ENCODE measurements at regions not wholly inside any gene's neighbourhood (a gene's known extent, or its start where the extent isn't known, plus 50 kb on each side); places are given as distances from the start of the nearest gene placed in this dataset.

GRCh38 chr2:6524691-6525474, 340.8 kb downstream of the CMPK2 start:
- WGBS, result 43% methylated on average over 13 of the region's 13 CpGs
- H3K4me3 ChIP-seq, result no peak overlapping the region

DNA sequence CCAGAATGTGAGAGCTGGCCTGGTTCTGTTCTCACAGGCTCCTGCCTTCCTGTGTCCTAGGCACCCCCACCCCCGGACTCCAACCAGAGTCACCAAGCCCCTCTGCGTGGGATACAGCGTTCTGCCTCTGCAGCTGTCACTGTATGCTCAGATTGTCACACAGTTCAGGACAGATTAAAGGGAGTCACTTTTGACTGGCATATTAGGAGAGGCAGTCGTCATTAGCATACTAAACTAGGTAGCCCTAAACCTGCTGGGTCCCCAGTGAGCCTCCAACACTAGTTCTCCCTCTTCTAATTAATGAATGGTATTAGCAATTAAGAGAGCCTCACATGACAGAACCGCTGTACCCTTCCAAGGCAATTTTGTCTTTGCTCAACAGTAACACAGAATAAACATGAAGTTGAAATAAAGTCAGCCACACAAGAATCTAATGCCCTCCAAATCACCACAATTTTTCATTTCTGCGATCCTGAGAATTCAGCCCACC, 340.2 kb downstream of the CMPK2 start:
- TF ChIP-seq POLR2A (IDR thresholded peaks at IDR 0.05; ENCODE audit: low read depth), result no peak
- TF ChIP-seq POLR2AphosphoS5 (IDR thresholded peaks at IDR 0.05), result no peak
- TF ChIP-seq, protein P1, sequence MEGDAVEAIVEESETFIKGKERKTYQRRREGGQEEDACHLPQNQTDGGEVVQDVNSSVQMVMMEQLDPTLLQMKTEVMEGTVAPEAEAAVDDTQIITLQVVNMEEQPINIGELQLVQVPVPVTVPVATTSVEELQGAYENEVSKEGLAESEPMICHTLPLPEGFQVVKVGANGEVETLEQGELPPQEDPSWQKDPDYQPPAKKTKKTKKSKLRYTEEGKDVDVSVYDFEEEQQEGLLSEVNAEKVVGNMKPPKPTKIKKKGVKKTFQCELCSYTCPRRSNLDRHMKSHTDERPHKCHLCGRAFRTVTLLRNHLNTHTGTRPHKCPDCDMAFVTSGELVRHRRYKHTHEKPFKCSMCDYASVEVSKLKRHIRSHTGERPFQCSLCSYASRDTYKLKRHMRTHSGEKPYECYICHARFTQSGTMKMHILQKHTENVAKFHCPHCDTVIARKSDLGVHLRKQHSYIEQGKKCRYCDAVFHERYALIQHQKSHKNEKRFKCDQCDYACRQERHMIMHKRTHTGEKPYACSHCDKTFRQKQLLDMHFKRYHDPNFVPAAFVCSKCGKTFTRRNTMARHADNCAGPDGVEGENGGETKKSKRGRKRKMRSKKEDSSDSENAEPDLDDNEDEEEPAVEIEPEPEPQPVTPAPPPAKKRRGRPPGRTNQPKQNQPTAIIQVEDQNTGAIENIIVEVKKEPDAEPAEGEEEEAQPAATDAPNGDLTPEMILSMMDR (IDR thresholded peaks at IDR 0.05), result no peak
- no peak for TF ChIP-seq EP300 (IDR thresholded peaks at IDR 0.05)
- no peak overlapping the region for H3K27ac ChIP-seq (replicated peaks in 1 of 4)
- H3K9me3 ChIP-seq, result no peaks in the 10 kb centered on the region
- no peak overlapping the region for H3K4me3 ChIP-seq
- 80% methylated on average over 6 of the region's 6 CpGs for WGBS
- intact Hi-C loops (cut with DNase I), result no loop called here
- DNase-seq (ENCODE audit: extremely low spot score), result peak; percentile 72
- H3K27me3 ChIP-seq, result no peaks in the 10 kb centered on the region
- no peaks in the 10 kb centered on the region for H3K4me1 ChIP-seq
- H3K36me3 ChIP-seq, result no peaks in the 10 kb centered on the region

More at GRCh38 chr2:6524691-6525474, 340.8 kb downstream of the CMPK2 start:
- Histone ChIP-seq H3K36me3 (no peaks in the 10 kb centered on the region), H3K9me3 (no peaks in the 10 kb centered on the region), H3K27me3 (no peaks in the 10 kb centered on the region), H3K4me1 (no peaks in the 10 kb centered on the region), H3K27ac (replicated peaks in 1 of 4) (no peak overlapping the region)
- intact Hi-C loops (cut with DNase I), result no loop called here
- DNase-seq (ENCODE audit: extremely low spot score), result no peak
- no peak for TF ChIP-seq POLR2A (IDR thresholded peaks at IDR 0.05; ENCODE audit: low read depth)
- no peak for TF ChIP-seq EP300 (IDR thresholded peaks at IDR 0.05)
- no peak for TF ChIP-seq POLR2AphosphoS5 (IDR thresholded peaks at IDR 0.05)
- TF ChIP-seq, protein P1 (IDR thresholded peaks at IDR 0.05), result no peak

DNA sequence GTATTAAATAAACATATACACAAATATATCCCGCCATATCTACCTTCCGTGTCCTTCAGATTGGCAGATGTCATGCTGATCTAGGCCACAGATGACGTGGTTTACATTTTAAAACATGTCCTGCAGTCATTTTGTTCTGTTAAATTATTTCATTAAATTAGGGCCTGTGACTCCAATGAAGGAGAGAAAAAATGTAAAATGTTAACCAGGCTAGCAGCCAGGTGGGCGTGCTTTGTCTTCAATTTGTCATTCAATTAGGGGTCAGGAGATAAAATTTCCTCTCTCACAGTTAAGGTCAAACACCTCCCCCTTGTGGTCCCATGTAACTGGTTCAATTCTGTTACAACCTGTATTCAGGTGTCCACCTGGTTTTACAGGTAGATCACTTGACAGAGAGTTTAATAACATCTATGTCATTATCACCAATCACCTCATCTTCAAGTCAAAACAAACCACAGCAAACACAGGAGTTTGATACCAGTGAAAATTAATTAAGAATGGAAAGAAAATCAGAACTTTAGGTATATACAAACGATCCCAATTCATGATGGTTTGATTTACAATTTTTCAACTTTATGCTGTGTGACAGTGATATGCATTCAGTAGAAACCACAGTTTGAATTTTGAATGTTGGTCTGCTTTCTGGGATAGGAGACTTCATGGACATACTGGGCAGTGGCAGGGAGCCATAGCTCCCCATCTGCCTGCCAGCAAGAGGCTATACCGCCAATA, 339.4 kb downstream of the CMPK2 start:
- WGBS, result 91% methylated on average over 6 of the region's 6 CpGs

GRCh38 chr2:6531304-6531703, 334.4 kb downstream of the CMPK2 start:
- H3K27me3 ChIP-seq, result no peaks in the 10 kb centered on the region
- no peaks in the 10 kb centered on the region for H3K9me3 ChIP-seq
- no peaks in the 10 kb centered on the region for H3K36me3 ChIP-seq
- TF ChIP-seq POLR2A (IDR thresholded peaks at IDR 0.05; ENCODE audit: low read depth) (no peak), POLR2AphosphoS5 (IDR thresholded peaks at IDR 0.05) (no peak), EP300 (IDR thresholded peaks at IDR 0.05) (no peak)
- TF ChIP-seq, protein P1 (IDR thresholded peaks at IDR 0.05), result no peak
- intact Hi-C loops (cut with DNase I), result no loop called here
- no peak overlapping the region for H3K27ac ChIP-seq (replicated peaks in 1 of 4)
- no peak overlapping the region for H3K4me3 ChIP-seq
- no peak for DNase-seq (ENCODE audit: extremely low spot score)
- 81% methylated on average over 2 of the region's 2 CpGs for WGBS
- no peaks in the 10 kb centered on the region for H3K4me1 ChIP-seq

More for the DNA sequence above, 339.4 kb downstream of the CMPK2 start:
- Histone ChIP-seq H3K27me3 (no peaks in the 10 kb centered on the region), H3K36me3 (no peaks in the 10 kb centered on the region), H3K4me3 (no peak overlapping the region), H3K9me3 (no peaks in the 10 kb centered on the region), H3K4me1 (no peaks in the 10 kb centered on the region), H3K27ac (replicated peaks in 1 of 4) (no peak overlapping the region)
- intact Hi-C loops (cut with DNase I), result no loop called here
- TF ChIP-seq, protein P1 (IDR thresholded peaks at IDR 0.05), result no peak
- TF ChIP-seq EP300 (IDR thresholded peaks at IDR 0.05) (no peak), POLR2AphosphoS5 (IDR thresholded peaks at IDR 0.05) (no peak), POLR2A (IDR thresholded peaks at IDR 0.05; ENCODE audit: low read depth) (no peak)
- no peak for DNase-seq (ENCODE audit: extremely low spot score)
